ENCODE measurements at regions not wholly inside any gene's neighbourhood (a gene's known extent, or its start where the extent isn't known, plus 50 kb on each side); places are given as distances from the start of the nearest gene placed in this dataset.

DNA sequence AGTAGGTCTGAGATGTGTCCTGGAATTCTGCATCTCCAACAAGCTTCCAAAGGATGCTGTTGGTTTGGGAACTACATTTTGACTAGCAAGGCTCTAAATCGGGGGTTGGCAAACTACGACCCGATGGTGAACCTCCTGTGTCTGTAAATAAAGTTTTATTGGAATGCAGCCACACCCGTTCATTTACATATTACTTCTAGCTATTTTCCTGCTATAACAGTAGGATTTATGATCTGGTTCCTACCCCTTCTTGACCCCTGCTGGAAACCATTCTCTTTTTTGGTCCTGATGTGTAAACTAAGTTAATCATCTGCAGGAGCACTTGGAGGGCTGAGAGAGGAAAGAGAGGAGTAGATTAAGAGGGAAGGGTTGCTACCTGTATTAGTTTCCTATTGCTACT is 454.5 kb downstream of the RASEF start:
- Histone ChIP-seq H3K79me1 (ENCODE audit: low read length) (no peaks in the 10 kb centered on the region), H2BK12ac (ENCODE audit: low read length) (no peak overlapping the region), H3K4me2 (ENCODE audit: low read length) (no peak overlapping the region), H3K36me3 (ENCODE audit: control insufficient read depth in 1 of 2, insufficient read depth in 2 of 2, low read length in 2 of 2) (no peaks in the 10 kb centered on the region), H3K18ac (ENCODE audit: low read length) (no peak overlapping the region), H4K8ac (ENCODE audit: low read depth, low read length) (no peak overlapping the region), H2AFZ (ENCODE audit: insufficient read depth, low read length, poor library complexity) (no peak overlapping the region), H3K4me3 (ENCODE audit: low read depth, low read length) (no peak overlapping the region), H3K79me2 (ENCODE audit: control insufficient read depth, insufficient read depth, low read length, poor library complexity) (no peaks in the 10 kb centered on the region), H4K12ac (ENCODE audit: low read depth, low read length) (no peak overlapping the region), H3K9ac (ENCODE audit: low read length) (no peak overlapping the region), H3K14ac (ENCODE audit: low read length) (no peak overlapping the region), H3K23ac (ENCODE audit: low read length) (no peak overlapping the region), H3K27ac (ENCODE audit: low read depth, low read length) (no peak overlapping the region), H3K4me1 (ENCODE audit: control insufficient read depth in 1 of 2, insufficient read depth in 2 of 2, low read length in 2 of 2) (no peaks in the 10 kb centered on the region), H4K91ac (ENCODE audit: low read depth, low read length) (no peak overlapping the region), H3K27me3 (ENCODE audit: insufficient read depth, low read length) (no peaks in the 10 kb centered on the region), H2BK120ac (ENCODE audit: insufficient read depth, low read length, poor library complexity) (no peak overlapping the region), H2AK5ac (ENCODE audit: low read length) (no peak overlapping the region), H3K4ac (ENCODE audit: low read depth, low read length) (no peak overlapping the region), H3K9me3 (ENCODE audit: insufficient read depth, low read depth, low read length) (no peaks in the 10 kb centered on the region), H2BK5ac (ENCODE audit: low read depth, low read length, poor library complexity) (no peak overlapping the region)
- WGBS (ENCODE audit: extremely low coverage, insufficient coverage, insufficient read length): no CpG with 5 or more reads among the region's 4 CpGs
- no peak for DNase-seq

DNA sequence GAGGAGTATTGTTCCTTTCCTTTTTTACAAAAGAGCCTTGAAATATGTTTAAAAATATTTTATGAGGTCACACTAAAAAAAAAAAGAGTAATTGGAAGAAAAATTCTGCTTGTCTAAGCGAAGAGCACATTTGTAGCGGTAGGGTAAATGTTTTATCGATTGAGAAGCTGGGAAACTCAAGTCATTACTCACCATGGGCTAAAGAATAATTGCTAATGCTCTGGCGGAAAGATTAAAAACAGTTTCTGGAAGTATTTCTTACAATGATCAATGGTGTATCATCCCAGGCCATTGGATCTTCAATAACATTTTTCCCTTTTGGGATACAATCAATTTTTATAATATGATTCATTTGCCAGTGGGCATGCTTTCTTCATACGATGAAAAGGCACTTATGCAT is 450.0 kb downstream of the RASEF start:
- H3K18ac ChIP-seq (ENCODE audit: low read length): no peak overlapping the region
- no peak overlapping the region for H3K4me2 ChIP-seq (ENCODE audit: low read length)
- no peaks in the 10 kb centered on the region for H3K79me1 ChIP-seq (ENCODE audit: low read length)
- H4K91ac ChIP-seq (ENCODE audit: low read depth, low read length): no peak overlapping the region
- H3K4me3 ChIP-seq (ENCODE audit: low read depth, low read length): no peak overlapping the region
- no peaks in the 10 kb centered on the region for H3K79me2 ChIP-seq (ENCODE audit: control insufficient read depth, insufficient read depth, low read length, poor library complexity)
- H3K23ac ChIP-seq (ENCODE audit: low read length): no peak overlapping the region
- no peaks in the 10 kb centered on the region for H3K9me3 ChIP-seq (ENCODE audit: insufficient read depth, low read depth, low read length)
- no peak overlapping the region for H3K27ac ChIP-seq (ENCODE audit: low read depth, low read length)
- no peaks in the 10 kb centered on the region for H3K4me1 ChIP-seq (ENCODE audit: control insufficient read depth in 1 of 2, insufficient read depth in 2 of 2, low read length in 2 of 2)
- H2AFZ ChIP-seq (ENCODE audit: insufficient read depth, low read length, poor library complexity): no peak overlapping the region
- H3K14ac ChIP-seq (ENCODE audit: low read length): no peak overlapping the region
- H3K36me3 ChIP-seq (ENCODE audit: control insufficient read depth in 1 of 2, insufficient read depth in 2 of 2, low read length in 2 of 2): no peaks in the 10 kb centered on the region
- no peak overlapping the region for H3K9ac ChIP-seq (ENCODE audit: low read length)
- no peak overlapping the region for H2BK5ac ChIP-seq (ENCODE audit: low read depth, low read length, poor library complexity)
- H3K4ac ChIP-seq (ENCODE audit: low read depth, low read length): no peak overlapping the region
- H2AK5ac ChIP-seq (ENCODE audit: low read length): no peak overlapping the region
- DNase-seq: no peak
- H4K8ac ChIP-seq (ENCODE audit: low read depth, low read length): no peak overlapping the region
- H3K27me3 ChIP-seq (ENCODE audit: insufficient read depth, low read length): no peaks in the 10 kb centered on the region
- H4K12ac ChIP-seq (ENCODE audit: low read depth, low read length): no peak overlapping the region
- no peak overlapping the region for H2BK12ac ChIP-seq (ENCODE audit: low read length)
- H2BK120ac ChIP-seq (ENCODE audit: insufficient read depth, low read length, poor library complexity): no peak overlapping the region
- no CpG with 5 or more reads among the region's 5 CpGs for WGBS (ENCODE audit: extremely low coverage, insufficient coverage, insufficient read length)

DNA sequence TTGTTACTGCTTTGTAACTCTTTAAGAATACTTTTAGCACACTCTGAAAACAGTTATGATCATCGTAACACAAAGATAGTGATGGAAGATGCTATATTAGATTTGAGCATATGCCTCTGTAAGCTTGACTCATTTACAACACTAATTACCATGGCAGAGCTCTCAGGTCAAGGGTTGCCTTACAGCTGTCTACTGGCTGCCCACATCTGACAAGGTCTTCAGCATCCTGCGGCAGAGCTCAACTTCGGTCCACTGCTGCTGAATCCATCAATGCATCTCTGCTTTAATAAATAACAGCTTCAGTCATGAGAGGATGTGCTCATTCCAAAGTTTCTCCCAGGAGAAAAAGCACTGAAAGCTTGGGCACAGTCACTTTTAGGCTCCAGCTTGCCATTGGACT is 449.4 kb downstream of the RASEF start:
- no peaks in the 10 kb centered on the region for H3K9me3 ChIP-seq (ENCODE audit: insufficient read depth, low read depth, low read length)
- H4K12ac ChIP-seq (ENCODE audit: low read depth, low read length): no peak overlapping the region
- no peak overlapping the region for H2AFZ ChIP-seq (ENCODE audit: insufficient read depth, low read length, poor library complexity)
- H3K27me3 ChIP-seq (ENCODE audit: insufficient read depth, low read length): no peaks in the 10 kb centered on the region
- no peaks in the 10 kb centered on the region for H3K36me3 ChIP-seq (ENCODE audit: control insufficient read depth in 1 of 2, insufficient read depth in 2 of 2, low read length in 2 of 2)
- no peak overlapping the region for H3K4me3 ChIP-seq (ENCODE audit: low read depth, low read length)
- no peak overlapping the region for H4K8ac ChIP-seq (ENCODE audit: low read depth, low read length)
- no peaks in the 10 kb centered on the region for H3K4me1 ChIP-seq (ENCODE audit: control insufficient read depth in 1 of 2, insufficient read depth in 2 of 2, low read length in 2 of 2)
- no peak overlapping the region for H3K14ac ChIP-seq (ENCODE audit: low read length)
- no peak overlapping the region for H3K18ac ChIP-seq (ENCODE audit: low read length)
- H2BK12ac ChIP-seq (ENCODE audit: low read length): no peak overlapping the region
- no peaks in the 10 kb centered on the region for H3K79me2 ChIP-seq (ENCODE audit: control insufficient read depth, insufficient read depth, low read length, poor library complexity)
- H3K79me1 ChIP-seq (ENCODE audit: low read length): no peaks in the 10 kb centered on the region
- H3K4me2 ChIP-seq (ENCODE audit: low read length): no peak overlapping the region
- no CpG with 5 or more reads among the region's 3 CpGs for WGBS (ENCODE audit: extremely low coverage, insufficient coverage, insufficient read length)
- DNase-seq: no peak
- H3K27ac ChIP-seq (ENCODE audit: low read depth, low read length): no peak overlapping the region
- no peak overlapping the region for H4K91ac ChIP-seq (ENCODE audit: low read depth, low read length)
- H3K4ac ChIP-seq (ENCODE audit: low read depth, low read length): no peak overlapping the region
- H2AK5ac ChIP-seq (ENCODE audit: low read length): no peak overlapping the region
- no peak overlapping the region for H3K9ac ChIP-seq (ENCODE audit: low read length)
- no peak overlapping the region for H2BK5ac ChIP-seq (ENCODE audit: low read depth, low read length, poor library complexity)
- no peak overlapping the region for H2BK120ac ChIP-seq (ENCODE audit: insufficient read depth, low read length, poor library complexity)
- no peak overlapping the region for H3K23ac ChIP-seq (ENCODE audit: low read length)

DNA sequence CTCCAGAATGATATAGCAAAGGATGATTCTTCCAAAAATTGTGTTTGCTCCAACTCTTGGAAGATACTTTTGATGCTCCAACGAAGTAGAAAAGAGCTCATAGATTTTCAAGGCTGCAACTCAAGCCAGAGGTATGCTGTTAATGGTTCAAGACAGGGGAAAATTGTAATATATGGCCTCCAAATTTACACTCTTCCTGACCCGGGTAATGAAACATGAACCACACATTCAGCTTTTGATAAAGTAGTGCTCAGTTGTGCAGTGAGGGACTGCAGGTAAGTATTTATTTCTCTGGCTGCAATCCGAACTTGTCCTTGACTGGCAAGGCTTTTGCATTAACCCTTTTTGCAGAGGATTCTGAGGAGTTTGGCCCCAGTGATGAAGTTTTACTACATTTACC is 446.4 kb downstream of the RASEF start:
- H3K9me3 ChIP-seq (ENCODE audit: insufficient read depth, low read depth, low read length): no peaks in the 10 kb centered on the region
- no peak overlapping the region for H4K91ac ChIP-seq (ENCODE audit: low read depth, low read length)
- H2AK5ac ChIP-seq (ENCODE audit: low read length): no peak overlapping the region
- no peaks in the 10 kb centered on the region for H3K27me3 ChIP-seq (ENCODE audit: insufficient read depth, low read length)
- H3K14ac ChIP-seq (ENCODE audit: low read length): no peak overlapping the region
- no peak overlapping the region for H3K4me2 ChIP-seq (ENCODE audit: low read length)
- H3K4ac ChIP-seq (ENCODE audit: low read depth, low read length): no peak overlapping the region
- no peak overlapping the region for H4K12ac ChIP-seq (ENCODE audit: low read depth, low read length)
- no peak overlapping the region for H2BK120ac ChIP-seq (ENCODE audit: insufficient read depth, low read length, poor library complexity)
- H3K23ac ChIP-seq (ENCODE audit: low read length): no peak overlapping the region
- no peak overlapping the region for H2BK5ac ChIP-seq (ENCODE audit: low read depth, low read length, poor library complexity)
- no peak overlapping the region for H2BK12ac ChIP-seq (ENCODE audit: low read length)
- H3K4me3 ChIP-seq (ENCODE audit: low read depth, low read length): no peak overlapping the region
- no peak overlapping the region for H3K18ac ChIP-seq (ENCODE audit: low read length)
- no peak overlapping the region for H4K8ac ChIP-seq (ENCODE audit: low read depth, low read length)
- H3K79me2 ChIP-seq (ENCODE audit: control insufficient read depth, insufficient read depth, low read length, poor library complexity): no peaks in the 10 kb centered on the region
- DNase-seq: no peak
- no peak overlapping the region for H2AFZ ChIP-seq (ENCODE audit: insufficient read depth, low read length, poor library complexity)
- H3K36me3 ChIP-seq (ENCODE audit: control insufficient read depth in 1 of 2, insufficient read depth in 2 of 2, low read length in 2 of 2): no peaks in the 10 kb centered on the region
- H3K9ac ChIP-seq (ENCODE audit: low read length): no peak overlapping the region
- H3K79me1 ChIP-seq (ENCODE audit: low read length): no peaks in the 10 kb centered on the region
- no peaks in the 10 kb centered on the region for H3K4me1 ChIP-seq (ENCODE audit: control insufficient read depth in 1 of 2, insufficient read depth in 2 of 2, low read length in 2 of 2)
- WGBS (ENCODE audit: extremely low coverage, insufficient coverage, insufficient read length): no CpG with 5 or more reads among the region's 3 CpGs
- H3K27ac ChIP-seq (ENCODE audit: low read depth, low read length): no peak overlapping the region

All from trophoblast cell (in vitro differentiated cells and primary cell).